Central memory CD8-positive, alpha-beta T cell (primary cell): ENCODE measurements at regions not wholly inside any gene's neighbourhood (a gene's known extent, or its start where the extent isn't known, plus 50 kb on each side); places are given as distances from the start of the nearest gene placed in this dataset.

ENCODE experiments used
- ATAC-seq: fragments of 150-1000 bp; cut with Tn5 transposase; replicated peaks from 2 replicates; pipeline ENCODE4 v1.10.0; 2022; ENCODE audit warnings: mild to moderate bottlenecking, moderate FRiP score, moderate number of reproducible peaks; ENCODE audit not compliant: poor library complexity, severe bottlenecking; ENCODE audit errors: extremely low read depth
- DNase-seq, 2 donors: peaks; one replicate each; pipeline ENCODE4 v3.0.0; 2021; ENCODE audit warnings: low spot score in 2 of 2
- H3K27ac Mint-ChIP-seq: one replicate; pipeline ENCODE4 v1.8.0; 2022; ENCODE audit warnings: low read depth, mild to moderate bottlenecking, moderate library complexity, mixed read lengths
- H3K27me3 Mint-ChIP-seq: one replicate; pipeline ENCODE4 v1.8.0; 2022; ENCODE audit warnings: mixed read lengths
- H3K36me3 Mint-ChIP-seq: one replicate; pipeline ENCODE4 v1.8.0; 2022; ENCODE audit warnings: mild to moderate bottlenecking, moderate library complexity, mixed read lengths; ENCODE audit not compliant: insufficient read depth
- H3K4me1 Mint-ChIP-seq: one replicate; pipeline ENCODE4 v1.8.0; 2022; ENCODE audit warnings: mixed read lengths
- H3K4me3 Mint-ChIP-seq: one replicate; pipeline ENCODE4 v1.8.0; 2022; ENCODE audit warnings: mild to moderate bottlenecking, moderate library complexity, mixed read lengths
- H3K9me3 Mint-ChIP-seq: one replicate; pipeline ENCODE4 v1.8.0; 2022; ENCODE audit warnings: mixed read lengths

DNA sequence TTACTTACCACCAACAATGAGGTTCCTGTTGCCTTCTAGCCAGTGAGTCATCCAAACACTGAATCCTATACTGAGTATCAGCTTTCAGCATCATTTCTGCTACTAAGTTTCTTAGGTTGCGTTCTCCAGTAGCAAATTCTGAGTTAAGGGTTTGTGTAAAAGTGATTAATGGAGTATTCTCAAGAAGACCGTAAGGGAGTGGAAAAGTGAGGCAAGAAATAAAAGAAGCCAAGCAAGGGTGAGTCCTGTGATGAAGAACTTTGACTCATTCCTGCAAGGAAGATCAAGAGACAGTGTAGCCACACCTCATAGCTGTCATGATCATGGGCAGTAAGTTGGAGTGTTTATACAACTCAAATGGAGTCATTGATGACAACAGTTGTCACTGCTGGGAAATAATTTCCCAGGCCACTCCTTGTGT lies 446.2 kb downstream of the RAPGEF2 start:
- Mint-ChIP-seq H3K27ac (no peak overlapping the region), H3K27me3 (no peaks in the 10 kb centered on the region), H3K9me3 (no peaks in the 10 kb centered on the region), H3K36me3 (no peaks in the 10 kb centered on the region), H3K4me3 (no peak overlapping the region), H3K4me1 (no peaks in the 10 kb centered on the region)
- DNase-seq (no peak), ATAC-seq (no peak)

GRCh38 chr4:159551281-159551680 lies 448.4 kb downstream of the RAPGEF2 start:
- ATAC-seq (no peak), DNase-seq (no peak)
- Mint-ChIP-seq H3K4me3 (no peak overlapping the region), H3K4me1 (no peaks in the 10 kb centered on the region), H3K9me3 (no peaks in the 10 kb centered on the region), H3K27me3 (no peaks in the 10 kb centered on the region), H3K27ac (no peak overlapping the region), H3K36me3 (no peaks in the 10 kb centered on the region)

DNA sequence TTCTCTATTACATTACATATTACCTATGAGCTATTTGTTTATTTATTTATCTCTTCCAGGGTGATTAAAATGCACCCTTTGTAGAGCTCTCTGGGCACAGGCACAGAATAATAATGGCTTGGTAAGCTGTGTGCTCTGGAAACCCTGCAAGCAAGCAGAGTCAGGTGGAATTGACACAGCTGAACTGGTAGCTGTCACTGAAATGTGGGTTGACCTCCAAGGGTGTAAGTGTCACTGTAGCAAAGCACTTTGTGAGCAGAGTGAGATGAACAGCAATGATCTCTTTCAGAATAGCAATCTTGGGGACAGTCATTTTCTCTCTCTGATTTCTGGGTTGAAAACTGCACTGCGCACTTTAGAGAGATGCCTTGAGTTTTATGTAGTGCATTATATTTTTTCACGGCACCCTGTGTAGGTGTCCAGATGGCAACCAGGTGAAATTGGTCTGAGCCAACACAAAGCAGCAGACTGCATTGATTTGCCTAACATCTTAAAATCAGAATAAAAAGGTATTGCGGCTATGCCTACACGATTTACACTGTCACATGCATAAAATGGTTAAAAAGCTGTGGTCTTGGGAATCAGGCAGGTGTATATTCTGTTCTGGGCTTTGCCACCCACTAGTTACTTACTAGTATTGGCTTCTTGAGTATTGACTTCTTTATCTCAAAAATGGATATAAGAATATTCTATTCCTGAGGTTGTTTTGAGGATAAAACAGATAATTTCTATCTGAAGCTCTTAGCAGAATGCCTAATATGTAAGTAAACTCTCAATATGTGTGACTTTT lies 450.3 kb downstream of the RAPGEF2 start:
- Mint-ChIP-seq H3K4me3 (no peak overlapping the region), H3K27me3 (no peaks in the 10 kb centered on the region), H3K9me3 (no peaks in the 10 kb centered on the region), H3K4me1 (no peaks in the 10 kb centered on the region), H3K36me3 (no peaks in the 10 kb centered on the region), H3K27ac (no peak overlapping the region)
- no peak for ATAC-seq
- DNase-seq, result no peak

DNA sequence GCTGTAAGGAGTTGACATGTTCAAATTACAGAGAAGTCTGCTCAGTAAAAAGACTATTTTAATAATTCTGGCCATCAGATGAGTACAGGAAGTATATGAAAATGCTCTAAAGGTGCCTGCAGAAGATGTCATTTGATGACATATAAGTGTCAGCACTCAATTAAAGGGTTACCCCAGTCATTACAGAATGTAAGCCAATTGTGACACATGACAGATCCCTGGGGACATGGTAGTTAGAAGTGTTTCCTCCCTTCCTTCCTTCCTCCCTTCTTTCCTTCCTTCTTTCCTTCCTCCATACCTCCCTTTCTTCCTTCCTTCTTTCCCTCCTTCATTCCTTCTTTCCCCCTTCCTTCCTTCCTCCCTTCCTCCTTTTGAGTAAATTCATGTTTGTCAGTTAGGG lies 453.0 kb downstream of the RAPGEF2 start:
- Mint-ChIP-seq H3K9me3 (no peaks in the 10 kb centered on the region), H3K4me1 (no peaks in the 10 kb centered on the region), H3K27me3 (no peaks in the 10 kb centered on the region), H3K27ac (no peak overlapping the region), H3K36me3 (no peaks in the 10 kb centered on the region), H3K4me3 (no peak overlapping the region)
- no peak for ATAC-seq
- no peak for DNase-seq

- ATAC-seq (no peak), DNase-seq (no peak)
- Mint-ChIP-seq H3K27me3 (no peaks in the 10 kb centered on the region), H3K27ac (no peak overlapping the region), H3K4me1 (no peaks in the 10 kb centered on the region), H3K9me3 (peaks cover 10% of the 10 kb centered on the region), H3K4me3 (no peak overlapping the region), H3K36me3 (no peaks in the 10 kb centered on the region)
Observed at GRCh38 chr4:159562366-159562765, 459.5 kb downstream of the RAPGEF2 start.

GRCh38 chr4:159563257-159563656 lies 460.4 kb downstream of the RAPGEF2 start:
- Mint-ChIP-seq H3K27ac (no peak overlapping the region), H3K4me3 (no peak overlapping the region), H3K9me3 (peaks cover 14% of the 10 kb centered on the region), H3K4me1 (no peaks in the 10 kb centered on the region), H3K36me3 (no peaks in the 10 kb centered on the region), H3K27me3 (no peaks in the 10 kb centered on the region)
- ATAC-seq, result no peak
- DNase-seq, result no peak

DNA sequence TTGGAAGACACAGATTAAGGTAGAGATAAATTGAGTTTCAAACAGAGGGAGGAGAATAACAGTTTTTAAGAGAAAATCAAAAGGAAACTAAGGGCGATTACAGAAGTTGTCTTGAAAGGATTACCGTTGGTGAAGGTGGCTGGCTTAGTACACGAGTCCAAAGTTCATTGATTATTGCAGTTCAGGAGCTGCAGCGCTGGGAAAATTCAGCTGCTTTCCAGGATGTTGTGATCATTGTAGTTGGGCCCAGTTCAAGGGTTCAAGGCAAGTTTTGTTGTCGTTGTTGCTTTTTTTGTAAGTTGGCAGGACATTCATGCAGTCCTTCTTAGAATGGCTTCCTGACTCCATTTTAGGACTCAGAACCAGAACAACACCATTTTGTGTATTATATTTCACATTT lies 461.7 kb downstream of the RAPGEF2 start:
- Mint-ChIP-seq H3K9me3 (peaks cover 19% of the 10 kb centered on the region), H3K27me3 (no peaks in the 10 kb centered on the region), H3K4me1 (no peaks in the 10 kb centered on the region), H3K36me3 (no peaks in the 10 kb centered on the region), H3K4me3 (no peak overlapping the region), H3K27ac (no peak overlapping the region)
- DNase-seq (no peak), ATAC-seq (no peak)

DNA sequence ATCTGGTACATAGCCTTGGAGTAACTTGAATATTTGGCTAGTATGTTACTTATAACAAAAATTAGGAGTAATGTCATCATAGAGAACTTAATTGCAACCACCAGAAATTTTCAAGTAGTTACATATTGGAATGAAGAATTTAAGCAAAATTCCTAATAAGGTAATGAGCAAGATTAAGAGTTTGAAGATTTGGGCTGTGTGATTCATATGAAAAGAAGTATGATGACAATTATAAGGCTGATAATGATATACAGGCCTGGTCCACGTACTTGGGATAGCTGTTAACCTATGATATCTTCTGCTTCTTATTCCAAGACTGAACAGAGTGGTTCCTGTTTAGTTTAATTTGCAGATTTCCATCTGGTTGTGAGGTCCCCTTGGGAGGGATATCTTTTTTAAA lies 463.9 kb downstream of the RAPGEF2 start:
- no peak for ATAC-seq
- H3K27ac Mint-ChIP-seq, result no peak overlapping the region
- no peak overlapping the region for H3K4me3 Mint-ChIP-seq
- H3K36me3 Mint-ChIP-seq, result no peaks in the 10 kb centered on the region
- DNase-seq, result no peak
- no peaks in the 10 kb centered on the region for H3K27me3 Mint-ChIP-seq
- H3K9me3 Mint-ChIP-seq, result peaks cover 39% of the 10 kb centered on the region
- H3K4me1 Mint-ChIP-seq, result no peaks in the 10 kb centered on the region

DNA sequence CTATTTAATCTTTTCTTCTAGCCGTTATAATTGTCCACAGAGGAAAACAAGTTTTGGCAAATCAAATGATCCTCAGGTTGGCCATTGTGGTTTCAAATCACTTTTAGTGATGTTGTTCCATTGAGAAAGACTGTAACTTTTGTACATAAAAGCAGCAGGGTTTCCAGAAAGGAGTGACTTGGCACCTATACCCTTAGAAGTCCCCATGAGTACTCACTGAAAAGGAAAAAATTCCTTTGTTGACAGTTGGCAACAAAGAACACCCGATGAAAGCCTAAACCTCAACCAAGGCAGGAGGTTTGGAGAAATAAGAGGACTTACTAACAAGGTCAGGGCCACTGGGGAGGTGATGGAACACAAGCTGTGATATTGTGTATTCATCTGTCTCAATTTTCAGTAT lies 474.4 kb downstream of the RAPGEF2 start:
- DNase-seq, result no peak
- Mint-ChIP-seq H3K4me3 (no peak overlapping the region), H3K27ac (no peak overlapping the region), H3K4me1 (no peaks in the 10 kb centered on the region), H3K36me3 (no peaks in the 10 kb centered on the region), H3K27me3 (no peaks in the 10 kb centered on the region), H3K9me3 (peaks cover 12% of the 10 kb centered on the region)
- no peak for ATAC-seq

GRCh38 chr4:159582685-159583084 lies 479.8 kb downstream of the RAPGEF2 start:
- no peaks in the 10 kb centered on the region for H3K27me3 Mint-ChIP-seq
- H3K4me1 Mint-ChIP-seq, result no peaks in the 10 kb centered on the region
- no peaks in the 10 kb centered on the region for H3K36me3 Mint-ChIP-seq
- no peak for ATAC-seq
- peaks cover 23% of the 10 kb centered on the region for H3K9me3 Mint-ChIP-seq
- no peak overlapping the region for H3K4me3 Mint-ChIP-seq
- no peak for DNase-seq
- no peak overlapping the region for H3K27ac Mint-ChIP-seq

GRCh38 chr4:159592898-159593556 lies 490.1 kb downstream of the RAPGEF2 start:
- H3K27me3 Mint-ChIP-seq, result no peaks in the 10 kb centered on the region
- H3K36me3 Mint-ChIP-seq, result no peaks in the 10 kb centered on the region
- ATAC-seq (no peak), DNase-seq (no peak)
- H3K4me3 Mint-ChIP-seq, result no peak overlapping the region
- H3K4me1 Mint-ChIP-seq, result no peaks in the 10 kb centered on the region
- no peak overlapping the region for H3K27ac Mint-ChIP-seq
- H3K9me3 Mint-ChIP-seq, result peaks cover 1% of the 10 kb centered on the region

GRCh38 chr4:159593681-159594080 lies 490.8 kb downstream of the RAPGEF2 start:
- no peak overlapping the region for H3K4me3 Mint-ChIP-seq
- ATAC-seq (no peak), DNase-seq (no peak)
- no peaks in the 10 kb centered on the region for H3K27me3 Mint-ChIP-seq
- no peaks in the 10 kb centered on the region for H3K36me3 Mint-ChIP-seq
- H3K4me1 Mint-ChIP-seq, result no peaks in the 10 kb centered on the region
- H3K9me3 Mint-ChIP-seq, result peaks cover 7% of the 10 kb centered on the region
- no peak overlapping the region for H3K27ac Mint-ChIP-seq

DNA sequence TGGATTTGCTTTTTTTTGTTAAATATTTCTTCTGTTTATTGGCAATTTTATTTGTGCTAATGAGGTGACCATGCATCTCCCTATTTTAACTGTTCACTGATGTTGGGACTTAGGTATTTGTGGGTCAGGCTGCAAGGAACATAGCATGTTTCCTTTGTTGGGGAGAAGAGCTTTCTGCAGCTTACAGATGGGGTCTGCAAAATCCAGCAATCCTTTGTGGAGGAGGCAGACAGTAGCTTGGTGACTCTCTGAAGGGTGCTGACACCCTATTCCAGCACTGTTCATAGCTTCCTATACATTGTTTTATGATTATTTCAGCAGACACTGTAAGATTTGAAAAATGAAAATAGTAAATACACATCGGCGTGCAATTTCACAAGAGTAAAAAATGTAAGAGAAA lies 491.7 kb downstream of the RAPGEF2 start:
- Mint-ChIP-seq H3K4me3 (no peak overlapping the region), H3K4me1 (no peaks in the 10 kb centered on the region), H3K27me3 (no peaks in the 10 kb centered on the region), H3K36me3 (no peaks in the 10 kb centered on the region), H3K9me3 (peaks cover 7% of the 10 kb centered on the region), H3K27ac (no peak overlapping the region)
- DNase-seq (no peak), ATAC-seq (no peak)
